ENCODE measurements at regions not wholly inside any gene's neighbourhood (a gene's known extent, or its start where the extent isn't known, plus 50 kb on each side); places are given as distances from the start of the nearest gene placed in this dataset.

- Mint-ChIP-seq H3K27me3 (peaks cover 7% of the 10 kb centered on the region), H3K36me3 (ENCODE audit: low read depth) (no peaks in the 10 kb centered on the region), H3K4me1 (no peaks in the 10 kb centered on the region), H3K9me3 (no peaks in the 10 kb centered on the region), H3K4me3 (no peak overlapping the region), H3K27ac (no peak overlapping the region)
- no peak for ATAC-seq (replicated peaks)
Measured at GRCh38 chr6:135743476-135743875, 108.0 kb upstream of the PDE7B start.

- no peaks in the 10 kb centered on the region for H3K4me1 Mint-ChIP-seq
- no peak for ATAC-seq (replicated peaks)
- no peaks in the 10 kb centered on the region for H3K36me3 Mint-ChIP-seq (ENCODE audit: low read depth)
- H3K27me3 Mint-ChIP-seq: peaks cover 11% of the 10 kb centered on the region
- H3K27ac Mint-ChIP-seq: no peak overlapping the region
- no peaks in the 10 kb centered on the region for H3K9me3 Mint-ChIP-seq
- no peak overlapping the region for H3K4me3 Mint-ChIP-seq
Measured at GRCh38 chr6:135748189-135748588, 103.3 kb upstream of the PDE7B start.

GRCh38 chr6:135750081-135750480, 101.4 kb upstream of the PDE7B start:
- H3K36me3 Mint-ChIP-seq (ENCODE audit: low read depth): no peaks in the 10 kb centered on the region
- H3K9me3 Mint-ChIP-seq: no peaks in the 10 kb centered on the region
- H3K27ac Mint-ChIP-seq: no peak overlapping the region
- H3K27me3 Mint-ChIP-seq: peaks cover 11% of the 10 kb centered on the region
- H3K4me3 Mint-ChIP-seq: no peak overlapping the region
- H3K4me1 Mint-ChIP-seq: no peaks in the 10 kb centered on the region
- ATAC-seq (replicated peaks): no peak

GRCh38 chr6:135753196-135753595, 98.3 kb upstream of the PDE7B start:
- Mint-ChIP-seq H3K27me3 (peaks cover 8% of the 10 kb centered on the region), H3K27ac (no peak overlapping the region), H3K4me3 (no peak overlapping the region), H3K36me3 (ENCODE audit: low read depth) (no peaks in the 10 kb centered on the region), H3K4me1 (no peaks in the 10 kb centered on the region), H3K9me3 (no peaks in the 10 kb centered on the region)
- ATAC-seq (replicated peaks): no peak

GRCh38 chr6:135759831-135760230, 91.7 kb upstream of the PDE7B start:
- no peak for ATAC-seq (replicated peaks)
- Mint-ChIP-seq H3K27me3 (peaks cover 4% of the 10 kb centered on the region), H3K9me3 (no peaks in the 10 kb centered on the region), H3K4me3 (no peak overlapping the region), H3K27ac (no peak overlapping the region), H3K4me1 (no peaks in the 10 kb centered on the region), H3K36me3 (ENCODE audit: low read depth) (no peaks in the 10 kb centered on the region)

GRCh38 chr6:135774006-135774405, 77.5 kb upstream of the PDE7B start:
- ATAC-seq (replicated peaks): no peak
- H3K27ac Mint-ChIP-seq: no peak overlapping the region
- no peaks in the 10 kb centered on the region for H3K4me1 Mint-ChIP-seq
- no peaks in the 10 kb centered on the region for H3K9me3 Mint-ChIP-seq
- H3K4me3 Mint-ChIP-seq: no peak overlapping the region
- peaks cover 12% of the 10 kb centered on the region for H3K27me3 Mint-ChIP-seq
- H3K36me3 Mint-ChIP-seq (ENCODE audit: low read depth): no peaks in the 10 kb centered on the region

- ATAC-seq (replicated peaks): no peak
- H3K27ac Mint-ChIP-seq: no peak overlapping the region
- peaks cover 16% of the 10 kb centered on the region for H3K27me3 Mint-ChIP-seq
- H3K9me3 Mint-ChIP-seq: no peaks in the 10 kb centered on the region
- H3K36me3 Mint-ChIP-seq (ENCODE audit: low read depth): no peaks in the 10 kb centered on the region
- H3K4me3 Mint-ChIP-seq: no peak overlapping the region
- H3K4me1 Mint-ChIP-seq: no peaks in the 10 kb centered on the region
Measured at GRCh38 chr6:135779213-135779612, 72.3 kb upstream of the PDE7B start.

GRCh38 chr6:135780326-135780725, 71.2 kb upstream of the PDE7B start:
- no peak overlapping the region for H3K4me3 Mint-ChIP-seq
- ATAC-seq (replicated peaks): no peak
- no peak overlapping the region for H3K27ac Mint-ChIP-seq
- no peaks in the 10 kb centered on the region for H3K9me3 Mint-ChIP-seq
- no peaks in the 10 kb centered on the region for H3K4me1 Mint-ChIP-seq
- peaks cover 16% of the 10 kb centered on the region for H3K27me3 Mint-ChIP-seq
- H3K36me3 Mint-ChIP-seq (ENCODE audit: low read depth): no peaks in the 10 kb centered on the region

- Mint-ChIP-seq H3K36me3 (ENCODE audit: low read depth) (no peaks in the 10 kb centered on the region), H3K27ac (no peak overlapping the region), H3K27me3 (peaks cover 11% of the 10 kb centered on the region), H3K9me3 (no peaks in the 10 kb centered on the region), H3K4me3 (no peak overlapping the region), H3K4me1 (no peaks in the 10 kb centered on the region)
- ATAC-seq (replicated peaks): no peak
Measured at GRCh38 chr6:135782546-135782945, 69.0 kb upstream of the PDE7B start.

- no peaks in the 10 kb centered on the region for H3K36me3 Mint-ChIP-seq (ENCODE audit: low read depth)
- H3K4me3 Mint-ChIP-seq: no peak overlapping the region
- no peak for ATAC-seq (replicated peaks)
- no peaks in the 10 kb centered on the region for H3K4me1 Mint-ChIP-seq
- H3K27ac Mint-ChIP-seq: no peak overlapping the region
- H3K9me3 Mint-ChIP-seq: no peaks in the 10 kb centered on the region
- H3K27me3 Mint-ChIP-seq: peaks cover 8% of the 10 kb centered on the region
Measured at GRCh38 chr6:135784507-135784906, 67.0 kb upstream of the PDE7B start.

GRCh38 chr6:135789375-135790050, 62.0 kb upstream of the PDE7B start:
- no peak overlapping the region for H3K27ac Mint-ChIP-seq
- H3K4me3 Mint-ChIP-seq: no peak overlapping the region
- H3K9me3 Mint-ChIP-seq: no peaks in the 10 kb centered on the region
- H3K27me3 Mint-ChIP-seq: no peaks in the 10 kb centered on the region
- no peak for ATAC-seq (replicated peaks)
- H3K36me3 Mint-ChIP-seq (ENCODE audit: low read depth): no peaks in the 10 kb centered on the region
- H3K4me1 Mint-ChIP-seq: no peaks in the 10 kb centered on the region

- Mint-ChIP-seq H3K4me1 (no peaks in the 10 kb centered on the region), H3K9me3 (no peaks in the 10 kb centered on the region), H3K4me3 (no peak overlapping the region), H3K36me3 (ENCODE audit: low read depth) (no peaks in the 10 kb centered on the region), H3K27me3 (no peaks in the 10 kb centered on the region), H3K27ac (no peak overlapping the region)
- no peak for ATAC-seq (replicated peaks)
Measured at GRCh38 chr6:135791441-135791840, 60.1 kb upstream of the PDE7B start.

- Mint-ChIP-seq H3K9me3 (no peaks in the 10 kb centered on the region), H3K27ac (no peak overlapping the region), H3K36me3 (ENCODE audit: low read depth) (no peaks in the 10 kb centered on the region), H3K27me3 (no peaks in the 10 kb centered on the region), H3K4me3 (no peak overlapping the region), H3K4me1 (no peaks in the 10 kb centered on the region)
- ATAC-seq (replicated peaks): no peak
Measured at GRCh38 chr6:135796643-135797305, 54.7 kb upstream of the PDE7B start.

- H3K36me3 Mint-ChIP-seq (ENCODE audit: low read depth): no peaks in the 10 kb centered on the region
- H3K27ac Mint-ChIP-seq: no peak overlapping the region
- no peaks in the 10 kb centered on the region for H3K27me3 Mint-ChIP-seq
- no peak overlapping the region for H3K4me3 Mint-ChIP-seq
- no peaks in the 10 kb centered on the region for H3K4me1 Mint-ChIP-seq
- no peaks in the 10 kb centered on the region for H3K9me3 Mint-ChIP-seq
- no peak for ATAC-seq (replicated peaks)
Measured at GRCh38 chr6:135797361-135797760, 54.1 kb upstream of the PDE7B start.

- Mint-ChIP-seq H3K4me3 (no peak overlapping the region), H3K9me3 (no peaks in the 10 kb centered on the region), H3K27ac (no peak overlapping the region), H3K27me3 (no peaks in the 10 kb centered on the region), H3K4me1 (no peaks in the 10 kb centered on the region), H3K36me3 (ENCODE audit: low read depth) (no peaks in the 10 kb centered on the region)
- no peak for ATAC-seq (replicated peaks)
Measured at GRCh38 chr6:135798751-135799515, 52.6 kb upstream of the PDE7B start.
